Stimulated activated CD4-positive, alpha-beta T cell treated with anti-CD3 and anti-CD28 coated beads, TNF-alpha, amount 100 ng/mL, for 4 hours (primary cell): ENCODE measurements at regions not wholly inside any gene's neighbourhood (a gene's known extent, or its start where the extent isn't known, plus 50 kb on each side); places are given as distances from the start of the nearest gene placed in this dataset.
"Not testable (repeated sequence)": the region's sequence is repeated elsewhere in the genome, so short reads cannot be mapped to it uniquely, and the experiment has no call there.

Experiments used
- DNase-seq, 3 experiments: peaks; one replicate each; pipeline ENCODE4 v3.0.0-alpha.2; 2020; ENCODE audit warnings: low read depth in 3 of 3

GRCh38 chr7:85324145-85324799 is 137.4 kb upstream of the SEMA3D start:
- no peak for DNase-seq

- DNase-seq, result no peak
Measured at GRCh38 chr7:85322252-85322651, 135.4 kb upstream of the SEMA3D start.

GRCh38 chr7:85320699-85321476 is 134.0 kb upstream of the SEMA3D start:
- no peak for DNase-seq

- DNase-seq, result no peak
Measured at GRCh38 chr7:85316489-85316888, 129.6 kb upstream of the SEMA3D start.

GRCh38 chr7:85310301-85310700 is 123.4 kb upstream of the SEMA3D start:
- DNase-seq, result no peak

GRCh38 chr7:85306115-85306514 is 119.3 kb upstream of the SEMA3D start:
- no peak for DNase-seq

GRCh38 chr7:85294176-85294575 is 107.3 kb upstream of the SEMA3D start:
- DNase-seq, result no peak

GRCh38 chr7:85292908-85293576 is 106.2 kb upstream of the SEMA3D start:
- no peak for DNase-seq

GRCh38 chr7:85290269-85290668 is 103.4 kb upstream of the SEMA3D start:
- no peak for DNase-seq

GRCh38 chr7:85289279-85289678 is 102.4 kb upstream of the SEMA3D start:
- DNase-seq, result no peak

GRCh38 chr7:85287106-85287825 is 100.4 kb upstream of the SEMA3D start:
- no peak for DNase-seq

- DNase-seq, result no peak
Measured at GRCh38 chr7:85286446-85286845, 99.6 kb upstream of the SEMA3D start.

- DNase-seq, result no peak
Measured at GRCh38 chr7:85285527-85285926, 98.7 kb upstream of the SEMA3D start.

- DNase-seq, result no peak
Measured at GRCh38 chr7:85275204-85275603, 88.3 kb upstream of the SEMA3D start.

- DNase-seq, result no peak
Measured at GRCh38 chr7:85274454-85274853, 87.6 kb upstream of the SEMA3D start.

GRCh38 chr7:85262891-85263290 is 76.0 kb upstream of the SEMA3D start:
- no peak for DNase-seq

GRCh38 chr7:85261336-85261735 is 74.5 kb upstream of the SEMA3D start:
- no peak for DNase-seq

GRCh38 chr7:85249787-85250186 is 62.9 kb upstream of the SEMA3D start:
- not testable (repeated sequence) for DNase-seq

GRCh38 chr7:85239109-85239508 is 52.3 kb upstream of the SEMA3D start:
- no peak for DNase-seq

GRCh38 chr7:85237721-85238120 is 50.9 kb upstream of the SEMA3D start:
- no peak for DNase-seq
